IPS DF 6.9 (cell line): ENCODE measurements at regions not wholly inside any gene's neighbourhood (a gene's known extent, or its start where the extent isn't known, plus 50 kb on each side); places are given as distances from the start of the nearest gene placed in this dataset.

ENCODE experiments used
- DNase-seq: peaks from one replicate; pipeline ENCODE4 v3.0.0-alpha.2; 2013; ENCODE audit warnings: low read depth, low spot score
- H3K27ac ChIP-seq: one replicate; pipeline ENCODE4 v1.5.1; 2013; ENCODE audit warnings: low read length, control low read depth
- H3K27me3 ChIP-seq: 2 replicates; pipeline ENCODE4 v1.6.1; 2013; ENCODE audit warnings: mild to moderate bottlenecking, low read length; ENCODE audit not compliant: control insufficient read depth, insufficient read depth
- H3K36me3 ChIP-seq: 2 replicates; pipeline ENCODE4 v1.6.1; 2013; ENCODE audit warnings: low read length; ENCODE audit not compliant: control insufficient read depth, insufficient read depth
- H3K4me1 ChIP-seq: 2 replicates; pipeline ENCODE4 v1.6.1; 2013; ENCODE audit warnings: low read length; ENCODE audit not compliant: control insufficient read depth, insufficient read depth
- H3K4me3 ChIP-seq: 2 replicates; pipeline ENCODE4 v1.5.1; 2013; ENCODE audit warnings: mild to moderate bottlenecking, low read length
- H3K9me3 ChIP-seq: 2 replicates; pipeline ENCODE4 v1.6.1; 2013; ENCODE audit warnings: low read length, inconsistent platforms; ENCODE audit not compliant: control insufficient read depth, insufficient read depth
- WGBS: extraction: QIAGEN DNeasy Blood & Tissue Kit; methylation state at CpG from one replicate; pipeline ENCODE4 v1.1.7; 2013; ENCODE audit warnings: mixed read lengths, missing lambda C conversion rate; ENCODE audit not compliant: insufficient read length, insufficient coverage; 5-methylcytosine and 5-hydroxymethylcytosine counted together

- H3K36me3 ChIP-seq = no peaks in the 10 kb centered on the region
- no peak overlapping the region for H3K27ac ChIP-seq
- no CpG with 5 or more reads among the region's 19 CpGs for WGBS
- H3K4me3 ChIP-seq = no peak overlapping the region
- no peaks in the 10 kb centered on the region for H3K9me3 ChIP-seq
- no peaks in the 10 kb centered on the region for H3K4me1 ChIP-seq
- no peaks in the 10 kb centered on the region for H3K27me3 ChIP-seq
- no peak for DNase-seq
These were observed 292.3 kb upstream of the SIX2 start for GRCh38 chr2:45301307-45302277.

DNA sequence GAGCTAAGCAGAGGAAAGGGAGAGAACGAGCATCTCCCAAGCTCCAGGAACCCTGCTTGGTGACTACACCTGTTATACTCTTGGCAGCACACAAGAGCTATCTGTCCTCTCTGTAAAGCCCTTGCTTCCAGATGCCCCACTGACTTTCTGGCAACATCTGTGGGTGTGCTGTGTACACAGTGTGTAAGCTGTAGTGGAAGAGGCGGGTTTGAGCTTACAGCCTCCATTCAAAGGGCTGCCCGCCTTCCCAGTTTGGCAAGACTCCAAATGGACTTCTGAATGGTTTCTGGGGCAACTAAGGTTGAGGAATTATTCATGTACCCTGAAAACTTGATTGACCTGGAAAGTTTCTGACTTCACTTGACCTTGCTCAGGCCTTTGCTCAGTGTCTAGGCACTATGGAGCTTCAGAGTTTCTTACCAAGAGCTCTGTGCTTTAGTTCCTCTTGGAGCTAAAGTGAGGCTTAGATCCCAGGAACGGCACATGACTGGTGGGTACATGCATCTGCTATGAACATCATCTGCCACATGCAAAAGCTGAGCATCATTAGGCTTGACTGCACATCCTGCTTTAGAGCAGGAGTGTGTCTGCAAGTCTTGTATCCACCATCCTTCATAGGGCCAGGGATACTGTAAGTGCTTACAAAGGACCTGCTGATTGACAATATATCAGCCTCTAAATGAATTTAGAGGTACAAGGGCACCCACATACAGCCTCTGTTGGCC, 290.9 kb upstream of the SIX2 start:
- no peaks in the 10 kb centered on the region for H3K9me3 ChIP-seq
- H3K27ac ChIP-seq = no peak overlapping the region
- DNase-seq = no peak
- WGBS = no CpG with 5 or more reads among the region's 4 CpGs
- H3K4me3 ChIP-seq = no peak overlapping the region
- no peaks in the 10 kb centered on the region for H3K27me3 ChIP-seq
- H3K4me1 ChIP-seq = no peaks in the 10 kb centered on the region
- no peaks in the 10 kb centered on the region for H3K36me3 ChIP-seq

DNA sequence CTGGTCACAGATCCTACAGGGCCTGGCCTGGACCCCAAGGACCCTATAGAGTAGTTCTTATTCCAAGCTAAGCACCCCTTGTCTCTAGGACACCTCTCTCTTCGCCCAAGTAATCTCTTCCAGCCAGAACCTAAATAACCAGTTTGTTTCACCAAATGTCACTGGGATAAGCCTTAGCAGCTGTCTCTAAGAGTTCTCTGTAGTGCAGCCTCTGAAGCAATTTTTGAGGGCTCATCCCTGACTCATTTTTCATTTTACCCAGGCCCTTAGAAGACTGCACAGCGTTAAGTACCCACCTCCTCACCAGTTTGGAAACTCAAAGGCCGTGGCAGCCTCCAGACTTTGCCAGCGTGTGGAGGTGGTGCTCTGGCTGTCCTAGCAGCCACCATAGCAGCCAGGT, 290.1 kb upstream of the SIX2 start:
- no CpG with 5 or more reads among the region's 4 CpGs for WGBS
- no peaks in the 10 kb centered on the region for H3K36me3 ChIP-seq
- H3K4me1 ChIP-seq = 0 out of 2 replicates have a peak, but pooled peaks cover 1% of the 10 kb centered on the region
- no peak overlapping the region for H3K4me3 ChIP-seq
- no peaks in the 10 kb centered on the region for H3K9me3 ChIP-seq
- no peak overlapping the region for H3K27ac ChIP-seq
- no peaks in the 10 kb centered on the region for H3K27me3 ChIP-seq
- no peak for DNase-seq

DNA sequence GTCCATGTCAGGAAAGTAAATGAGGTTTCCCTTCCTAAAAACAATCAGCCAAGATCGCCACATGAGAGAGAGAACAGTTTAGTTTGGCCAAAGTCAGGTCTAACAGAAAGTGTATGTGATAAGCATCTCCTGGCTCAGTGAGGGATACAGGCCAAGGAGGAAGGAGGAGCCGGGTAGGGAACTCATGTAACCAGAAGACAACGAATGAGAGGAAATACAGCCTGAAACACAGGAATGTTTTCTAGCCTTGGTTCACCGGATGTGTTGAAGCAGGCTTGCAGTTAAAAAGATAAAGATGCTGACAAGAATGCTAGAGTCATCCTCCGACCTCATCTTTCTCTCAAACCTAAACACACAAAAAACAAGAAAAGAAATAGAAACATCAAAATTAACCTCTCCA, 283.9 kb upstream of the SIX2 start:
- WGBS = no CpG with 5 or more reads among the region's 5 CpGs
- no peak for DNase-seq
- H3K9me3 ChIP-seq = peaks cover 2% of the 10 kb centered on the region; the same call in 1 of the 2 replicates
- H3K4me3 ChIP-seq = no peak overlapping the region
- 0 out of 2 replicates have a peak, but pooled peaks cover 1% of the 10 kb centered on the region for H3K4me1 ChIP-seq
- H3K27ac ChIP-seq = no peak overlapping the region
- H3K36me3 ChIP-seq = no peaks in the 10 kb centered on the region
- no peaks in the 10 kb centered on the region for H3K27me3 ChIP-seq

GRCh38 chr2:45291296-45291701, 282.0 kb upstream of the SIX2 start:
- Histone ChIP-seq H3K4me1 (0 out of 2 replicates have a peak, but pooled peaks cover 1% of the 10 kb centered on the region), H3K9me3 (peaks cover 2% of the 10 kb centered on the region; the same call in 1 of the 2 replicates), H3K27me3 (no peaks in the 10 kb centered on the region), H3K27ac (no peak overlapping the region), H3K36me3 (no peaks in the 10 kb centered on the region), H3K4me3 (no peak overlapping the region)
- DNase-seq = no peak
- no CpG with 5 or more reads among the region's 4 CpGs for WGBS

GRCh38 chr2:45289997-45290709, 280.9 kb upstream of the SIX2 start:
- peaks cover 2% of the 10 kb centered on the region; the same call in 1 of the 2 replicates for H3K9me3 ChIP-seq
- no peaks in the 10 kb centered on the region for H3K36me3 ChIP-seq
- no peak overlapping the region for H3K27ac ChIP-seq
- H3K4me3 ChIP-seq = no peak overlapping the region
- H3K4me1 ChIP-seq = 0 out of 2 replicates have a peak, but pooled peaks cover 1% of the 10 kb centered on the region
- H3K27me3 ChIP-seq = no peaks in the 10 kb centered on the region
- no peak for DNase-seq
- no CpG with 5 or more reads among the region's 6 CpGs for WGBS

GRCh38 chr2:45288532-45289417, 279.5 kb upstream of the SIX2 start:
- H3K9me3 ChIP-seq = peaks cover 2% of the 10 kb centered on the region; the same call in 1 of the 2 replicates
- WGBS = no CpG with 5 or more reads among the region's 6 CpGs
- no peak overlapping the region for H3K27ac ChIP-seq
- no peak for DNase-seq
- no peaks in the 10 kb centered on the region for H3K27me3 ChIP-seq
- no peak overlapping the region for H3K4me3 ChIP-seq
- H3K36me3 ChIP-seq = no peaks in the 10 kb centered on the region
- H3K4me1 ChIP-seq = no peaks in the 10 kb centered on the region

DNA sequence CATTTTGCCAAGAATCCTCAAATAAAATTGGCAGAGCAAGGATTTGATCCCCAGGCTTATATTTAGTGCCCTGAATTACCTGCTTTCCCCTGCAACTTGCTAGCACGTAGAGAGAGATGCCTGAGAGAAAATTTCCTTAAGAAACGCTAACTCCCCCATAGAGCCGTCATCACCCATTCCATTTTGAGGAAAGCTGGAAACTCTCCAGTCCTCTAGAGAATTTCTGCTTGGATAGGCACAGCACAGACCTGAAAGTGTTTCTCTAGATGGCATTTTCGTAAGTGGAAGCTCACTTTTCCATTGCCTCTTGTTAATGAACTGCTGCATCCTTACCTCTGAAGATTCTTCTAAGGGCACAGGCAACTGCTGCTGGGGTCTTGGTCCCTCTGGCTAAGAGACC, 277.8 kb upstream of the SIX2 start:
- H3K4me1 ChIP-seq = no peaks in the 10 kb centered on the region
- DNase-seq = no peak
- no CpG with 5 or more reads among the region's 4 CpGs for WGBS

DNA sequence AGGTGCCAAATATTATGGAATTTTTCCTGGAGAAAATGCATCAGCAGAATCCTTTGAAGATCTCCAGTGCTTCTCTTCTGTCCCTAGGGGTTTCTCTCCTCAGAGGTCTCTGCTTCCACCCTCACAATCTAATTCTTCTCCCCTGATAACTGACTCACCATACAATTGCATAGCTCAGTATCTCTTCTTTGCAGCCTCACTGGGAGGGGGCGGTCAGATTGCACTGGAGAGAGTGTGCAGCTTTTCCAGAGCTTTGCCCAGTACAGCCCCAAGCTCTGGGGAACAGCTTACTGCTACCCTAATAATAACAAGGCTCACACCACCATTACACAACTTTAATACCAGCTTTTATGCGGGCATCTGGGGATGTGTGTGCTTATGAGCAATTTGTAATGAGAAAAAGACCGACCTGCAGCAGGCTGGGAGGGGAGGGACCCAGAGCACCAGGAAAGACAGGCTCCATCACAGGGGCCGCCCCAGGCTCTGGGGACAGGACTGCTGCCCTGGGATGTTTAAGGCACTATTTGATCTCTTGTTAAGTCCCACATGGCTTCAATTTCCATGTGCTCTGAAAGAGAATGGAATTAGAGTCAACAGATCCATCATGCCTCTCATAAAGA, 276.6 kb upstream of the SIX2 start:
- Histone ChIP-seq H3K36me3 (no peaks in the 10 kb centered on the region), H3K27me3 (no peaks in the 10 kb centered on the region), H3K27ac (no peak overlapping the region), H3K4me3 (no peak overlapping the region), H3K9me3 (peaks cover 2% of the 10 kb centered on the region; the same call in 1 of the 2 replicates), H3K4me1 (no peaks in the 10 kb centered on the region)
- WGBS = no CpG with 5 or more reads among the region's 4 CpGs
- no peak for DNase-seq

More for the DNA sequence above, 277.8 kb upstream of the SIX2 start:
- H3K27ac ChIP-seq = no peak overlapping the region
- H3K9me3 ChIP-seq = peaks cover 2% of the 10 kb centered on the region; the same call in 1 of the 2 replicates
- no peaks in the 10 kb centered on the region for H3K36me3 ChIP-seq
- H3K27me3 ChIP-seq = no peaks in the 10 kb centered on the region
- H3K4me3 ChIP-seq = no peak overlapping the region
